ENCODE measurements at regions not wholly inside any gene's neighbourhood (a gene's known extent, or its start where the extent isn't known, plus 50 kb on each side); places are given as distances from the start of the nearest gene placed in this dataset.

DNA sequence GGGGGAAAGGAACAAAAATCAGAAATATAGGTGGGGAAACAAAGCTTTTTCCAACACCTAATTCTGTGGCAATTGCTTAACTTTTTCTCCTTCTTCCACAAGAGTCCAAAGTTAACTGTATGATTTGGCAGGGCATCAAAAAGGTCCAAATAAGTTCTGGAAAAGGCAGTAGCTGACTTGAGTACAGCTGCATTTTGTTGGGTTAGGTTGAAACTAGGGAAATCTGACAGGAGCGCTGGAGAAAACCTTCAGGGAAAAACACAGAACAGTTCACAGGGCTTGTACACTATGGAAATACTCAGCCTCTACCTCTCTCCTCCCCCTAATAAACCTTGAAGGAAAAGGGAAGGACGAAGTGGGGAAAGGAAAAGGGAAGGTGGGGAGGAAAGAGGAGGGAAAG, 438.6 kb downstream of the ZEB2 start:
- DNase-seq (ENCODE audit: low spot score), result no peak

DNA sequence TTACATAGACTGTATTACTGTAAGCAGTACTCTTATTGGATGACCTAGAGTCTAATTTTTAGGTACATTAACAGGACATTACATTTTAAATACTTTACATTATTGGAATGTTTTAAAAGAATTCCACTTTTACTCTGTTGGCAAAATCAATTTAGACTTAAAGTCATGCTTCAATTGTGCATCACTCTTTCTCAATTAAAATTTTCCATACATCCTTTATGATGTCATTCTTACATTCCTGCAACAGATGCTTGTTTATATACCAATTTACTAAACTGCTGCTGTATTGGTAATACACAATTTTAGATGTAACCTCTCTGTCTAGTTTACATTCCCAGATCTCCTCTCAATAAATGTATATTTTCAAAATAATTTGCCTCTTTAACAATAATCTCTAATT, 440.1 kb downstream of the ZEB2 start:
- no peak for DNase-seq (ENCODE audit: low spot score)

DNA sequence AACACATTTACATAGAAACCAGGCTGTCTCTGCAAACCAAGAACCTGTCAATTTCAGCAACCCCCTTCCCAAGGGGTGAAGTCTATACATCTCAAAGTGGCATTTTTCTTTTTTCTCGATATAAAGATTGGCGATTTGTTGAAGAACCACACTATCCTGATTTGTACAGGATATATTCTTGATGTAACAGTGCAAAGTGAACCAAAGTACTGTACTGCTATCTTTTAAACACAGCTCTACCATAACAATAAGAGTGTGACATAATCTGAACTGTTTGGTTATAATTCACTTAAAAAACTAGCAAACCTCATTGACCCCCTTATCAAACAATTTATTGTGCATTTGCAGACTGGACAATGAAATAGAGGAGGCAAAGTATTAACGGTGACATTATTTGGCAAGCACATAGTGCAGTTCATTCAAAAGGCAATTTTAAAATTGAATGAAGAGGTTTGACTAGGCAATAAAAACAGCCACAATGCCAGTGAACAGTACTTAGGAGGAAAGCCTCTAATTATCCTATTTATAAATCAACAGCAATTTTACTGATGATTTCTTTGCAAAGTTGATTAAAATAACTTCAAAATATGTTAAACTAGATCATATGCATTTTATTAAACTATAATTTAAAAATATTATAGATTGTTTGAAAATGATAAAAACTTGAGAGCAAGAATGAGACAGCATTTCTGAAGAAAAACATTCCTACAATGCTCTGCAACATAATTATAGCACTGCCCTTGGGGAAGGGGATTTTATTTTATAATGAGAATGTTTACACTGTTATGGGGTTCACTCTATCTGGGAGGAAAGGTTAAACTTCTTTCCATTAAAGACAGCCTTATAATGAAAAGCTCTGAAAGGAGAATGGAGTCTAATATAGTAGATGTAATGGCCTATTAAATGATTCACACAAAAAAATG, 440.9 kb downstream of the ZEB2 start:
- DNase-seq (ENCODE audit: low spot score), result no peak

DNA sequence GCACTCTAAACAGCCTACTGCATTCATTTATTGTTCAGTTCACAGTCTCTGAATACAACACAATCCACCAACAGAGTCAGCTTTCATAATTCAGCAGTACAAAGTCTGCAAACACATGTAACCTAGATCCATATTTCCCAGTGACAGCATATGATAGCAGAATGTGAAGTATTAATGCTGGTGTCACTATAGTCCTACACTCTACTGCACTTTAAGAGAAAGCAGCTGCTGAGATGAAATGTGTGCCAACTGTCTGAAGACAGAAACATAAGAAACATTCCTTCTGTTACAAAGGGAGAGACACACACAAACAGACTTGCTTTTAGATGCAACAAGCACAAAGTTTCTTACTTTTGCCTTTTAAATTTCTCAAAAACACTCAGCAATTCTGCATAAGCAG, 441.8 kb downstream of the ZEB2 start:
- no peak for DNase-seq (ENCODE audit: low spot score)

DNA sequence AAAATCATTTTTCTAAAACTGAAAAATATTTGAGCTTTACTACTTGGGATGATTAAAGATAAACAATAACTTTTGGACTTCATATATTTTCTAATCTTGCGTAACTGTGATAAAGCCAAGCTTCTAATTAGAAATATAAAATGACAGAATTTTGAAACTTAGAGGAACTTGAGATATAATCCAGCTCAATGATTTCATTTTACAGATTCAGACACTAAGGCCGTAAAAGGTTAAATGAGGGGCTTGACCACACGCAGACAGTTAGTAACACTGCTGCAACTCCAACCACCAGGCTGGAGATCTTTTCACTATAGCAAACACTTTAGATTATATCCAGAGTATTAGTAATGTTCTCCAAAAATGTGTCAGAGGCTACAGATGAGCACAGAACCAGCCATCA, 445.5 kb downstream of the ZEB2 start:
- no peak for DNase-seq (ENCODE audit: low spot score)

DNA sequence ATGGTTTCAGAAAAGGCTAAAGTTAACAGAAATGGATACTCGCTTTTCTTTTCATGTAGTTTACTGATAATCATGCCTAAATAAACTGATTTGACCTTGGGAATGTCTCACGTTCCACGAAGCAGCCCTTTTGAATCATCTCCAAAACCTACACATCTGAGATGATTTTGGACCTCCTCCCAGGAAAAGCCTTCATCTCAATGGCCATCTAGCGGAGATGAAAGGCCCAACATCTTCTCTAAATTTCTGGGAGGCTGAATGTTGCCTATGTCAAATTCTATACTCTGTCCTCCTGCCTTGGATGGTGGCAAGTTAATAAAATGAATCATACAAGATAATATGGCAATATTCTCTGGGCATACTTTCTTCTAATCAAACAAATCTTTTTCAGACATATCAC, 448.5 kb downstream of the ZEB2 start:
- DNase-seq (ENCODE audit: low spot score), result no peak

DNA sequence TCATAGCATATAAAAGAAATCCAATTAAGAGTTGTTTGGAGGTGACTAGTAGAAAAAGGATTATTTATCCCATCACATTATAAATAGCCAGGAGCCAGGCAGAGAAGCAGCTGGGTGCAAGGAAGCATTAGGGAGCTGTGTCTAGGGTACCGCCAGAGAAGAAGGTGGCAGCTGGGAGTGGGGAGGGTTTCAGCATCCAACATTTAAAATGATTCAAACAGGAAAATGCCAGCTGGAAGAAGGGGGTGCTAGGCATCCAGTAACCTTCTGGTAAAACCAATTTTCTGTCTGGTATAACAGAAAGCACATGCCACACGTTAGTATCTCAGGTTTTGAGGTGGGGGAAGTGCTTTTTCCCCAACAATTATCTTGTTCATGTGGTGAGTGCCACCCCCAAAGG, 452.4 kb downstream of the ZEB2 start:
- no peak for DNase-seq (ENCODE audit: low spot score)

DNA sequence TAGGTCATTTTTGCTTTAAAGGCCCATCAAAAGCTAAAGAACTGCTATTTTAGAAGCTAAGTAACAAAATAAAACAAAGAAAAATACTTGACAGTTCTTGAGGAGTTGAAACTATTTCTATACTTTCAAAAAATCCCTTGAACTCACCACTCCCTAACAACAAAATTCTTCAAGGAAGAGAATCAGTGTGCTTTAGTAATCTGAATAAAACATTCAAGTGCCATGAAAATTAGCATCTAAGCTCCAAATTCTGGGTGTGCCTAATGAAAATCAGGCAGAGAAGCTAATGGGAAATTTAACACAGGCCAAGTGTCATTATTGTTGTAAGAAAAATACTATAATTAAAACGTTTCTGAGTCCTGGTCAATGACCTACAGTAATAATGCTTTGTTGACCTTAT, 456.3 kb downstream of the ZEB2 start:
- DNase-seq (ENCODE audit: low spot score), result no peak

DNA sequence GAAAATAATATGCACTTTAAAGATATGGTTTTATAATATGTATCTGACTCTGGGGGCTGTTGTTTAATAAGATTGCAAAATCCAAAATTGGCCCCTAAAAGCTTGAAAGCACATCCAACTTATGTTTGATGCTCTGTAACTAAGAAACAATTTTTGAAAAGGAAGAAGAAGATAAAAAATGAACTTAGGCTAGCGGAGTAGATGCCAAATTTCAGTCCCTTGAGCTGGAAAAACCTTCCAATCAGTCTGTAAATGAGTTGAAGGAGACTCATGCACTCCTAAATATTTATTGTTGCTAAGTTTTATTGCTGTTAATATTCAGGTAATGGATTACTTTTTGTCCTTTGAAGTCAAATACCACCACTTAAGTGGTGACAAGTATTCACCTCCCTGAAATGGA, 465.0 kb downstream of the ZEB2 start:
- DNase-seq (ENCODE audit: low spot score), result no peak

DNA sequence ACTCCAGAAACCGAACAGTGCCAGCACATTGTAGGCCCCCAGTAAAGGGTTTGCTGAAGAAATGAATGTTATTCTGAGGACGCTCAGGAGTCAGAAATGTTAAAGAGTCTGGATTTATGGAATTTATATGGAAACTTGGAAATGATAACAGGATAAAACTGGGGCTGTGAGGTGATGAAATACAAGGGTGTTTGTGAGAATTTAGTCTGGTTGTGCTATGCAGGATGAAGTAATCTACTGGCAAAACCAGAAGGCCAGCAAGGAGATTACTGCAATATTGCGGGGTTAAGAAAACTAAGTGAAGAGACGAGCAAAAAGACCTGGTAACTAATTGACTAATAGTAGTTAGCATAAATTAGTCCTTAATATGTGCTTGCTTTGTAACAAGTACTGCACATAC, 467.8 kb downstream of the ZEB2 start:
- no peak for DNase-seq (ENCODE audit: low spot score)

DNA sequence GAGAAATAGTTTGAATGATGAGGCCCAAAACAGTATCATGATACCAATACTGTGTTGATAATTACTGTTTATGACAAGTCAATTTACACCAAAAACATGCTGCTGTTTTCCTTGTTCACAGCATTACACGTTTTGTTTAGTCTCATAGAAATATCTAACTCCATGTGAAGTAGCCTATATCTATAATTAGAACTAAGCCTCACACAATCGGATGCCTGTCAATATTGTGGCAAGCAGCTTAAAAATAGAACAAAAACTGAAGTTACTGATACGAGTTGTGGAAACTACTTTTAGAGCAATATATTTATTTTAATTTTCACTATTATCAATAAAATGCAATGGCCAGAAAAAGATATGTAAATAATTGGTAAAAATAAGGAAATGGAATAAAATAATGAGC, 470.8 kb downstream of the ZEB2 start:
- no peak for DNase-seq (ENCODE audit: low spot score)

DNA sequence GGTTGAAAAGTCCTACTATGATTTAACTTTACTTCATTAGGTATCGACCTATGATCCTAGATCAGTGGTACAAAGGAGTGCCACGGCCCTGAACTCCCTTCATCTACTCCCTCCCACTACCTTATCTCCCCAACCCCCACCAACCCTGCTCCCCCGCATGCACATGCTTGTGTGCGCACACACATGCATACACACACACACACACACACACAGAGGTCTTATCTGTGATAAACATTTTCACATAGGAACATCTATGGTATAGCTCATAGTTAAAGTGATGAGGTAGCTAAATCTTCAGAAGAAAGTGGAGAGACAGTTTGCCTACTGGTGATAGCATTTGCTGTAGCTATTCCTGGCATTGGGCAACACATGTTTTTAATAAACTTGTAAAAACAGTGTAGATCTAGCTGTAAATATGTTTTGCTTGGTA, 471.3 kb downstream of the ZEB2 start:
- DNase-seq (ENCODE audit: low spot score), result no peak

DNA sequence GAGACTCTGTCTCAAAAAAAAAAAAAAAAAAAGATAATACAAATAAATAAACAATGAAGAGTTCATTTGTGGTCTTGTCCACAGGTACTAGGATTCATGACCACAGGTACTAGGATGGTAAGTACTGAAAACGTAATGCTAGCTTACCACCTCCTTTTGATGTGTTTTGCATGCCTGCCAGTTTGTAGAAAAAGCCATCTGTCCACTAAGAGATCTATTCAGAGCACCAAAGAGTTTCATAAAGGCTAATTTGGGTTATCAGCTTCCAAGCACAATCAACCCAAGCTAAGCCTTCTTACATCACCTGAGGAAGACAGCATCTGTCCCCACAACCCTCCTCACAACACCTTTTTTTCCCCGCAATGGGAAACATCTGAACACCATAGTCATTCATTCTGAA, 477.2 kb downstream of the ZEB2 start:
- no peak for DNase-seq (ENCODE audit: low spot score)

DNA sequence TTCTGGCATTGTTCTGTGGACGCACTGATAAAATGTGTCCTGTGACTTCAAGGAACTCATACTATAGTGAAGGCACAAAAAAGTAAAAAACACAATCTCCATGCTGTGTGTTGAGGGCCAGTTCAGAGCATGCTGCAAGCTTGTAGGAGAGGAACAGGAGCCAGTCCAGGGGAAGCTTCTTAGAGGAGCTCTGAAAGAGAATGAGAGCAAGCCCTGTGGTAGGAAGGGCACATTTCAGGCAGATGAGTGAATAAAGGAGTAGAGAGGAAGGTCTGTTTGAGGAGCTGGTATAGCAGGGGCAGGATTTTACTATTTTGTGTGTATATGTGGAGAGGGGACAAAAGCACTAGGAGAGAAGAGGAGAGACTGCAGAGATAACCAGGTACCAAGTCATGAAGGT, 478.3 kb downstream of the ZEB2 start:
- DNase-seq (ENCODE audit: low spot score), result no peak

DNA sequence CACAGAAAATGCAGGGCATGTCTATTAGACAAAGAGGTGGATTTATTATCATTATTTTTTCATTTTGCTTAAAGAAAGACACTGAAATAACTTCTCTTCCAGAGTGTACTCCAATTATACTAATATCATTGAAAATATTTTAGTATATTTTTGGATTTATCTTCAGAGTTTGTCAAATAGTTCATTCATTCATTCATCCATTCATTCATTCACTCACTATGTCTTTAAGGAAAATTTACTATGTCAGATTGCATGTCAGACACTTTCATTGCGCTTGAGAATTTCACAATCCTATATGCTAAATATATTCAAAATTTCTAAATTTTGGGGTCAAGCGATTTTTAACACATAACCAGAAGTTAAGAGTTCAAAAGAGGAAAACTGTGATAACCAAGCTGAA, 479.1 kb downstream of the ZEB2 start:
- DNase-seq (ENCODE audit: low spot score), result no peak

DNA sequence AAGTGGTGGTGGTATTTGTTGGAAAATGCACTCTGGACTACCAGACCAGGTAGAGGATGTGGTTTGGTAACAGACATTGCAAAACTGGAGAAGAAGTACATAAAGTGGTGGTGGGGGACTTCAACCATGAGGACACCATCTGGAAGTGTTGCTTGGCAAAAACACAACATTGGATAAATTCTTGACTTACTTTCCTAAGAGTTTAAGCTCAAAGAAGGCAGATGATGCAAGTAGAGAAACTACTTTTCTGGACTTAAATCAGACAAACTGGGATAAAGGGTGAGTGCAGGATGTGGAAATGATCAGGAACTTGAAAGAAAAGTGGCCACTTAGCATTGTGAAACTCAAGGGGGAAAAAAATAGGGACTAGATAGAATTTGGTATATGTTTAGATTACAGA, 487.4 kb downstream of the ZEB2 start:
- DNase-seq (ENCODE audit: low spot score), result no peak

DNA sequence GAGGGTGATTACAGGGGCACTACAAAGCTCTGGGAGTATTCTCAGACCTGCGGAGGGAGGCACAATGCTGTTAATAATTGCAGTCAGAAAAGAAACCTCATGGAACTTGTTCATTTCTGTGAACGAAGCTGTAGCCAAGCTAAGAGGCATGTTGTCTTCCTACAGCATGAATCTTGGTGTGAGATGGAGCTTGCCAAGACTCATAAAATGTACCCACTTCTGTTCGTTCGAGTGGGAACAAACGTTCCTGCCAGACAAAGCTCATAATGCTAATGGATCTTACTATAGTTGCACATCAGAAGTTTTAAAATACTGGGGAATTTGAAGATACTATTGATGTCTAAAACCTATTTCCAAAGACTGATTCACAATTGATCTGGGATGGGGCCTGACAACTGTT, 489.1 kb downstream of the ZEB2 start:
- DNase-seq (ENCODE audit: low spot score), result no peak

DNA sequence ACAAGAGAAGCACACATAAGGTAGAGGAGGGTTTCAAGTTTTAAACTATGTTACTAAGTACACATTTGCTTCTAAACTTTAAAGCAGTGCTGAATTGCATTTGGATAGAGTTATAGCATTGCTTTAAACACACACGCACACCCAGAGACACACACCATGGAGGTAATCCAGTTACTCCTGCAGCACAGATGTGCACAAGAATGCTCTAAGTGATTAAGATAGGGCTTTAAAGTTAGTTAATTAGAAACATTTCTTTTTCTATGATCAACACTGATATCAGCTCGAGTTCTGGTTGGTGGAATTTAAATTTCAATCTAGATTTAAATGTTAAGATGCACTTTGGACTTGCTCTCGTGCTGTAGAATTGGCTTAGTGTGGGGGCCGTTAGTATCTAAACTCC, 492.3 kb downstream of the ZEB2 start:
- no peak for DNase-seq (ENCODE audit: low spot score)

DNA sequence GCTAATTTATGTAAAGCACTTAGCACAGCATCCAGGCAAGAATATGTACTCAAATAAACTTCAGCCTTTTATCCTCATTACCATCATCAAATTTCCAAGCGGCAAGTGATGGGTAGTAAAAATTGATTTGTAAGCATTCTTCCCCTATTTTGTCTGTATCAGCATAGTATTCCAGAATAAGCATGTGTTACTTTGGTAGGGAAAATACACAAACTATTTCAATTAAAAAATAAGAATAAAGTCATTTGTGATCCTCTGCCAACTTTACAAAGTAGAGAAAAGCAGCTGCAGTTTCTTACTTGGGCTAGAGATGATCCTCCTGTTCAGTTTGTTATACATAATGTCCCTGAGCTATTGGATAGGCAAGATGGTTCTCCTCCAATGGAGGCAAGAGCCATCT, 493.2 kb downstream of the ZEB2 start:
- DNase-seq (ENCODE audit: low spot score), result no peak

DNA sequence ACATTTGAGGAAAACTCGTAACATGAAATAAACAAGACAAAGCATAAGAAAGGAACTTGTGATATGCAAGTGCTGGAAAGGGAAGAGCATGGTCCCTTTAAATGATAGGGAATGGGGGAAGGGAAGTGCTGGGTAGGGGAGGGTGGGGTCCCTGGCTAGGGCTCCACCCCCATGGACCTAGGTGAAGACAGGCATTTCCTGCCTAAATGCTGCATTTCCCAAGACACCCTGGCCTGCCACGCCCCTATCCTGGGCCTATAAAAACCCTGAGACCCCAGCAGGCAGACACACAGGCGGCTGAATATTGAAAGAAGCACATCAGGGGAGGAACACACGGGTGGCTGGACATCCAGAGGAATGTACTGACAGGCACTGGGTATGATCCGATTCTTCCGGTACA, 499.9 kb downstream of the ZEB2 start:
- DNase-seq (ENCODE audit: low spot score), result no peak

DNA sequence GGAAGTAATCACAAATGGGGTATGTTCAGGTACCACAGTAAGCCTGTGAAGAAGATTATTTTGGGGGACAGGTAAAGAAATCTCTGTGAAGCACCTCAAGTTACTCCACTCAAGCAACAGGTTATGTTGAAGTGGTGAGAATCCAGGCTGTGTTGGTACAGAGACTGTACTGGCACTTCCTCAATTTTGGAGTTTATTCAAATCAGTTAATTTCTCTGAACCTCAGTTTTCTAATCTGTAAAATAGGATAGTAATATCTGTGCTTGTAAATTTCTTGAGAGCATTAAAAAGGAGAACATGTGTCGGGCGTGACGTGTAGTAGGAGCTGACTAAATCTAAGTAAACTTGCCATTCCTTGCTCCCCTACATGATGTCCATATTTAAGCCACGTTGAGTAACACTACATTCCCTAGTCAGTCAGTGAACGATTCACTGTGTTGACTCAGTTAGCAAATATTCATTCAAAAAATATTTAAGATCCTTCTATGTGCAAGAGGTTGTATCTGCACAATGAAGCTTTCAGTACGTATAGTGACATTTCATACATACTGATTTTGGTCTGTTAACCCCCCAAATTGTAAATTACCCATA, 504.2 kb downstream of the ZEB2 start:
- no peak for DNase-seq (ENCODE audit: low spot score)

DNA sequence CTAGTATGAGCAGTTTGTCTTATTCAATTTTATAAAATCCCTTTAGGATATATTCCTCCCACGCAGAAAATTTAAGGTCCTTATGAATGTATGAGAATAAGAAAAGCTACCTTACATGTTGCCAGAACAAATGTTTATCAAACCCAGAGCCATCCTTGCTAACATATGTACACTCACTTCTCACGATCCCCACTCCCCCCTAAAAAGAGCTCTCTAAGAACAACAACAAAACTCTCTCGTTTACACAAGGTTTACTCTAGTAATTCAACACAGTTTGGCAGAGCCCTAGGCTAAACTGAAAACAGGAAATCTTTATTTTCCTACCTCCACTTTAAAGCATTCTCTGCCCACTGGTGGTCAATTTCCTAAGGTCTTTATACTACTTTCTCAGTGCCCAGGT, 504.9 kb downstream of the ZEB2 start:
- no peak for DNase-seq (ENCODE audit: low spot score)

DNA sequence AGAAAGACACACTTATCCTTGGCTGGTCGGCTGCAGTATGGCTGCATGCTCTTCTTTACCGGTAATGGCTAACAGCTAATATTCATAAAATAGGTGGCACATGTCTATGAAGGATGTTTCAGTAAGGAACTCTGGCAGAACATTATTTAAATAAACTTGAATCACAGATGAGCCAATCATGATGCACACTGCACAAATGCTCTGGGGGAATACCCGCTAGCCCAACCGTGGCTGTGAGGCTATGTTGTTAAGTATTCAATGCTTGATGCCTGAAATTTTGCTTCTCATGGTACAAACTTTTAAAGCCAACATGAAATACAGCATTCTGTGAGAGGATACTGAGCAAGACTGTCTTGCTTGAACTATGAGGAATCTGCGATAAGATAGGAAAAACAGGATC, 505.8 kb downstream of the ZEB2 start:
- no peak for DNase-seq (ENCODE audit: low spot score)

DNA sequence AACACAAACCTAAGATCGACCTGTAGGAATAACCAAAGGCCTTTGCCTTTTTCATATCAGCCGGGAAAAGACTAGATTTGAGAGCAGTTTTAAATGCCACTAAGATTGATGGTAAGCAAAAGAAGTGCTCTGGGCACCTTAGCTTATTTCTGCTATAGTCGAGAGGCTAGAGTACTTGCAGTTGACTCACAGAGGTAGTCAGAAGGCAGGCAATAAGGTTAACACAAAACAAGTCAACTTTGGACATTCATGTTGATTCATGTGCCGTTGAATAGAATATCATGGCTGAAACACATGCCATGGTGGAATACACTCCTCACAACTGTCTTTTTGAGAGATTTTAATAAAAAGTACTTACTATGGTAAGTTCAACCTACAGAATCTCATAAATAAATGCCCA, 507.6 kb downstream of the ZEB2 start:
- no peak for DNase-seq (ENCODE audit: low spot score)
